Fibroblast of lung (primary cell): ENCODE measurements at regions not wholly inside any gene's neighbourhood (a gene's known extent, or its start where the extent isn't known, plus 50 kb on each side); places are given as distances from the start of the nearest gene placed in this dataset.

Source experiments
- DNase-seq, 2 donors: peaks; one replicate each; pipeline versions ENCODE4 v3.0.0 to v3.0.0-alpha.2; 2010; ENCODE audit warnings: low read depth in 2 of 2
- H2AFZ ChIP-seq: 2 replicates; pipeline ENCODE4 v1.5.1; 2012; ENCODE audit warnings: low read length, control low read depth, inconsistent platforms
- H3K27ac ChIP-seq: 2 replicates; pipeline ENCODE4 v1.5.1; 2011; ENCODE audit warnings: low read length, control low read depth; ENCODE audit not compliant: insufficient read depth
- H3K27me3 ChIP-seq: 2 replicates; pipeline ENCODE4 v1.5.1; 2011; ENCODE audit warnings: mild to moderate bottlenecking, low read length; ENCODE audit not compliant: control insufficient read depth, insufficient read depth
- H3K36me3 ChIP-seq: 2 replicates; pipeline ENCODE4 v1.5.1; 2011; ENCODE audit warnings: low read length; ENCODE audit not compliant: control insufficient read depth, insufficient read depth
- H3K4me1 ChIP-seq: 2 replicates; pipeline ENCODE4 v1.5.1; 2011; ENCODE audit warnings: low read length; ENCODE audit not compliant: control insufficient read depth, insufficient read depth; ENCODE audit errors: extremely low read depth
- H3K4me2 ChIP-seq: 2 replicates; pipeline ENCODE4 v1.5.1; 2011; ENCODE audit warnings: low read length, control low read depth; ENCODE audit not compliant: insufficient read depth; ENCODE audit errors: extremely low read depth
- H3K4me3 ChIP-seq, 4 experiments: fragments of 200-600 bp in 1 of 4; sonication (generic) in 1 of 4; replicated peaks in 1 of 4; 2 replicates each; pipeline ENCODE4 v1.5.1; 2011 to 2016; ENCODE audit warnings: low read length in 4 of 4, low read depth in 3 of 4, mild to moderate bottlenecking in 3 of 4, control low read depth in 2 of 4, inconsistent platforms in 1 of 4, mixed read lengths in 1 of 4; ENCODE audit not compliant: insufficient read depth in 1 of 4; ENCODE audit errors: control extremely low read depth in 1 of 4
- H3K79me2 ChIP-seq: 2 replicates; pipeline ENCODE4 v1.5.1; 2012; ENCODE audit warnings: mild to moderate bottlenecking, low read length, inconsistent platforms; ENCODE audit not compliant: control insufficient read depth, insufficient read depth
- H3K9ac ChIP-seq: 2 replicates; pipeline ENCODE4 v1.5.1; 2011; ENCODE audit warnings: mild to moderate bottlenecking, low read length, control low read depth; ENCODE audit not compliant: insufficient read depth
- H3K9me3 ChIP-seq: 2 replicates; pipeline ENCODE4 v1.5.1; 2012; ENCODE audit warnings: low read depth, low read length; ENCODE audit not compliant: control insufficient read depth, insufficient read depth
- H4K20me1 ChIP-seq: 2 replicates; pipeline ENCODE4 v1.5.1; 2011; ENCODE audit warnings: low read length; ENCODE audit not compliant: control insufficient read depth, insufficient read depth; ENCODE audit errors: extremely low read depth
- CTCF ChIP-seq, 2 donors: IDR thresholded peaks in 1 of 2; conservative IDR thresholded peaks in 1 of 2; 1 replicate in 1 of 2; 2 replicates in 1 of 2; pipeline ENCODE4 v1.5.1; 2011 to 2012; ENCODE audit warnings: low read length in 2 of 2, control low read depth in 1 of 2, inconsistent platforms in 1 of 2, low read depth in 1 of 2, mild to moderate bottlenecking in 1 of 2
- EZH2 ChIP-seq: IDR thresholded peaks from 2 replicates; pipeline ENCODE4 v1.5.1; 2012; ENCODE audit warnings: low read length, control low read depth, mild to moderate bottlenecking; ENCODE audit errors: missing control alignments

- Histone ChIP-seq H3K4me1 (no peaks in the 10 kb centered on the region), H4K20me1 (no peaks in the 10 kb centered on the region), H3K4me2 (no peak overlapping the region), H3K27me3 (no peaks in the 10 kb centered on the region), H3K79me2 (no peaks in the 10 kb centered on the region), H3K9me3 (no peaks in the 10 kb centered on the region), H2AFZ (no peak overlapping the region), H3K27ac (no peak overlapping the region), H3K4me3 (no peak overlapping the region), H3K9ac (no peak overlapping the region), H3K36me3 (no peaks in the 10 kb centered on the region)
- TF ChIP-seq CTCF (conservative IDR thresholded peaks at IDR 0.05 in 1 of 2, IDR thresholded peaks at IDR 0.05 in 1 of 2; ENCODE audit: low read depth in 1 of 2, low read length in 2 of 2) = no peak
- TF ChIP-seq EZH2 = no peak
- no peak for DNase-seq
Measured at GRCh38 chr2:7719876-7720275, 802.7 kb downstream of the RNF144A start.

GRCh38 chr2:7721413-7721995 is 804.3 kb downstream of the RNF144A start:
- Histone ChIP-seq H3K4me3 (no peak overlapping the region), H2AFZ (no peak overlapping the region), H3K27me3 (no peaks in the 10 kb centered on the region), H3K79me2 (no peaks in the 10 kb centered on the region), H3K4me2 (no peak overlapping the region), H3K4me1 (no peaks in the 10 kb centered on the region), H4K20me1 (no peaks in the 10 kb centered on the region), H3K36me3 (no peaks in the 10 kb centered on the region), H3K9me3 (no peaks in the 10 kb centered on the region), H3K9ac (no peak overlapping the region), H3K27ac (no peak overlapping the region)
- TF ChIP-seq CTCF (conservative IDR thresholded peaks at IDR 0.05 in 1 of 2, IDR thresholded peaks at IDR 0.05 in 1 of 2; ENCODE audit: low read depth in 1 of 2, low read length in 2 of 2) (no peak), EZH2 (no peak)
- DNase-seq = no peak

- Histone ChIP-seq H3K4me2 (no peak overlapping the region), H3K79me2 (no peaks in the 10 kb centered on the region), H3K9me3 (no peaks in the 10 kb centered on the region), H3K27me3 (no peaks in the 10 kb centered on the region), H4K20me1 (no peaks in the 10 kb centered on the region), H3K4me3 (no peak overlapping the region), H3K9ac (no peak overlapping the region), H3K27ac (no peak overlapping the region), H3K4me1 (no peaks in the 10 kb centered on the region), H2AFZ (no peak overlapping the region), H3K36me3 (no peaks in the 10 kb centered on the region)
- DNase-seq = no peak
- no peak for TF ChIP-seq CTCF (conservative IDR thresholded peaks at IDR 0.05 in 1 of 2, IDR thresholded peaks at IDR 0.05 in 1 of 2; ENCODE audit: low read depth in 1 of 2, low read length in 2 of 2)
- TF ChIP-seq EZH2 = no peak
Measured at GRCh38 chr2:7722212-7722910, 805.1 kb downstream of the RNF144A start.
